H1 (cell line): ENCODE measurements at regions not wholly inside any gene's neighbourhood (a gene's known extent, or its start where the extent isn't known, plus 50 kb on each side); places are given as distances from the start of the nearest gene placed in this dataset.

Source experiments
- ASH2L ChIP-seq: fragments of 200-600, 300-600 bp; sonication (generic); IDR thresholded peaks from one replicate; pipeline ENCODE4 v1.7.1; 2017; ENCODE audit warnings: low read length
- BRCA1 ChIP-seq: IDR thresholded peaks from 2 replicates; pipeline ENCODE4 v1.6.1; 2012; ENCODE audit warnings: low read depth, low read length, improper control_type of control experiment
- CHD7 ChIP-seq: fragments of 300-600 bp; sonication (generic); IDR thresholded peaks from 2 replicates; pipeline ENCODE4 v1.7.1; 2012; ENCODE audit warnings: low read length, moderate library complexity, mild to moderate bottlenecking, inconsistent platforms; ENCODE audit not compliant: insufficient replicate concordance
- FOSL1 ChIP-seq: IDR thresholded peaks from 2 replicates; pipeline ENCODE4 v1.6.1; 2011; ENCODE audit warnings: mild to moderate bottlenecking, low read depth, low read length, moderate library complexity; ENCODE audit not compliant: insufficient read depth
- JUN ChIP-seq: IDR thresholded peaks from 2 replicates; pipeline ENCODE4 v1.6.1; 2011; ENCODE audit warnings: low read depth, mild to moderate bottlenecking, improper control_type of control experiment, low read length
- KDM5A ChIP-seq: fragments of 200-600 bp; IDR thresholded peaks from 2 replicates; pipeline ENCODE4 v1.7.1; 2012; ENCODE audit warnings: mild to moderate bottlenecking, low read length, inconsistent platforms, mixed read lengths
- POU5F1 ChIP-seq: IDR thresholded peaks from 2 replicates; pipeline ENCODE4 v1.6.1; 2011; ENCODE audit warnings: low read depth, mild to moderate bottlenecking, low read length, moderate library complexity
- SIRT6 ChIP-seq: IDR thresholded peaks from one replicate; pipeline ENCODE4 v1.7.1; 2012; ENCODE audit warnings: low read length, inconsistent platforms
- SIX5 ChIP-seq: IDR thresholded peaks from 2 replicates; pipeline ENCODE4 v1.6.1; 2011; ENCODE audit warnings: mild to moderate bottlenecking, low read depth, low read length
- SP1 ChIP-seq: IDR thresholded peaks from 2 replicates; pipeline ENCODE4 v1.6.1; 2011; ENCODE audit warnings: low read depth, low read length
- SP2 ChIP-seq: IDR thresholded peaks from 2 replicates; pipeline ENCODE4 v1.6.1; 2012; ENCODE audit warnings: mild to moderate bottlenecking, low read length, inconsistent platforms
- SRF ChIP-seq: IDR thresholded peaks from 2 replicates; pipeline ENCODE4 v1.6.1; 2011; ENCODE audit warnings: mild to moderate bottlenecking, low read depth, low read length, moderate library complexity
- TAF1 ChIP-seq: IDR thresholded peaks from 2 replicates; pipeline ENCODE4 v1.6.1; 2011; ENCODE audit warnings: mild to moderate bottlenecking, low read depth, low read length

GRCh38 chr12:86601550-86602308 lies 345.5 kb upstream of the MGAT4C start (continued):
- no peak for TF ChIP-seq CHD7
- TF ChIP-seq JUN = no peak
- no peak for TF ChIP-seq ASH2L
- no peak for TF ChIP-seq SIRT6
- TF ChIP-seq SP1 = no peak
- no peak for TF ChIP-seq SRF
- no peak for TF ChIP-seq FOSL1
- TF ChIP-seq POU5F1 = no peak
- TF ChIP-seq TAF1 = no peak
- TF ChIP-seq SP2 = no peak
- no peak for TF ChIP-seq SIX5
- TF ChIP-seq BRCA1 = no peak
- no peak for TF ChIP-seq KDM5A
